Mesothelial cell of epicardium (in vitro differentiated cells): ENCODE measurements at regions not wholly inside any gene's neighbourhood (a gene's known extent, or its start where the extent isn't known, plus 50 kb on each side); places are given as distances from the start of the nearest gene placed in this dataset.

ENCODE experiments used
- DNase-seq, 2 experiments: peaks; one replicate each; pipeline ENCODE4 v3.0.0; 2021; ENCODE audit warnings: low spot score in 2 of 2; ENCODE audit not compliant: unreplicated experiment in 2 of 2
- H3K27ac Mint-ChIP-seq: 2 replicates; pipeline ENCODE4 v1.8.0; 2021; ENCODE audit warnings: mixed read lengths
- H3K27me3 Mint-ChIP-seq: 2 replicates; pipeline ENCODE4 v1.8.0; 2021; ENCODE audit warnings: low read depth, mixed read lengths
- H3K36me3 Mint-ChIP-seq: 2 replicates; pipeline ENCODE4 v1.8.0; 2021; ENCODE audit warnings: mixed read lengths
- H3K4me1 Mint-ChIP-seq: 2 replicates; pipeline ENCODE4 v1.8.0; 2021; ENCODE audit warnings: mixed read lengths
- H3K4me3 Mint-ChIP-seq: 2 replicates; pipeline ENCODE4 v1.8.0; 2021; ENCODE audit warnings: mild to moderate bottlenecking, moderate library complexity, mixed read lengths
- H3K9me3 Mint-ChIP-seq: 2 replicates; pipeline ENCODE4 v1.8.0; 2021; ENCODE audit warnings: mixed read lengths
- CTCF ChIP-seq: fragments of 200-600 bp; sonication (generic); IDR thresholded peaks from one replicate; pipeline ENCODE4 v1.5.0; 2021; ENCODE audit warnings: antibody characterized with exemption; ENCODE audit not compliant: unreplicated experiment

- Mint-ChIP-seq H3K36me3 (no peaks in the 10 kb centered on the region), H3K9me3 (peaks cover 6% of the 10 kb centered on the region), H3K27ac (no peak overlapping the region), H3K4me1 (peaks cover 17% of the 10 kb centered on the region), H3K27me3 (no peaks in the 10 kb centered on the region), H3K4me3 (no peak overlapping the region)
- TF ChIP-seq CTCF: no peak
- no peak for DNase-seq
Measured at GRCh38 chr13:80475718-80476117, 134.8 kb upstream of the SPRY2 start.

- H3K27ac Mint-ChIP-seq: no peak overlapping the region
- no peak for TF ChIP-seq CTCF
- H3K27me3 Mint-ChIP-seq: no peaks in the 10 kb centered on the region
- no peaks in the 10 kb centered on the region for H3K9me3 Mint-ChIP-seq
- H3K4me3 Mint-ChIP-seq: no peak overlapping the region
- H3K36me3 Mint-ChIP-seq: no peaks in the 10 kb centered on the region
- H3K4me1 Mint-ChIP-seq: peaks cover 30% of the 10 kb centered on the region
- DNase-seq: no peak
Measured at GRCh38 chr13:80473695-80474094, 132.8 kb upstream of the SPRY2 start.

- no peaks in the 10 kb centered on the region for H3K36me3 Mint-ChIP-seq
- peaks cover 8% of the 10 kb centered on the region for H3K9me3 Mint-ChIP-seq
- H3K4me3 Mint-ChIP-seq: no peak overlapping the region
- TF ChIP-seq CTCF: no peak
- no peak for DNase-seq
- peaks cover 19% of the 10 kb centered on the region for H3K4me1 Mint-ChIP-seq
- no peaks in the 10 kb centered on the region for H3K27me3 Mint-ChIP-seq
- no peak overlapping the region for H3K27ac Mint-ChIP-seq
Measured at GRCh38 chr13:80469853-80470381, 129.0 kb upstream of the SPRY2 start.

GRCh38 chr13:80469105-80469852 lies 128.4 kb upstream of the SPRY2 start:
- H3K4me1 Mint-ChIP-seq: peaks cover 21% of the 10 kb centered on the region
- no peak for TF ChIP-seq CTCF

GRCh38 chr13:80465321-80465720 lies 124.4 kb upstream of the SPRY2 start:
- no peaks in the 10 kb centered on the region for H3K36me3 Mint-ChIP-seq

More at GRCh38 chr13:80469105-80469852, 128.4 kb upstream of the SPRY2 start:
- DNase-seq: no peak
- Mint-ChIP-seq H3K27me3 (no peaks in the 10 kb centered on the region), H3K9me3 (peaks cover 8% of the 10 kb centered on the region), H3K36me3 (no peaks in the 10 kb centered on the region), H3K4me3 (no peak overlapping the region), H3K27ac (no peak overlapping the region)

More at GRCh38 chr13:80465321-80465720, 124.4 kb upstream of the SPRY2 start:
- H3K4me1 Mint-ChIP-seq: peaks cover 25% of the 10 kb centered on the region
- peaks cover 8% of the 10 kb centered on the region for H3K9me3 Mint-ChIP-seq
- H3K4me3 Mint-ChIP-seq: no peak overlapping the region
- no peak for DNase-seq
- H3K27me3 Mint-ChIP-seq: no peaks in the 10 kb centered on the region
- no peak for TF ChIP-seq CTCF
- H3K27ac Mint-ChIP-seq: no peak overlapping the region
